A549 (cell line): ENCODE measurements at regions not wholly inside any gene's neighbourhood (a gene's known extent, or its start where the extent isn't known, plus 50 kb on each side); places are given as distances from the start of the nearest gene placed in this dataset.

ENCODE experiments used
- ATAC-seq, 2 experiments: fragments of 200-7000 bp in 1 of 2; fragments of >200 bp in 1 of 2; cut with Nextera tagmentation in 1 of 2; cut with Tn5 transposase in 1 of 2; 3 replicates each; pipeline versions ENCODE4 v1.8.0 to v1.9.1; 2018 to 2020; ENCODE audit warnings: mild to moderate bottlenecking in 1 of 2, moderate library complexity in 1 of 2
- CTCF ChIA-PET: fragments of 300-600 bp; sonication (Branson Sonifier 250); formaldehyde crosslinking; extraction: SDS; loops from one replicate; lab custom pipeline; 2021; ENCODE audit warnings: antibody characterized with exemption, inconsistent platforms; lab: Yijun Ruan, JAX
- POLR2A ChIA-PET: fragments of 350-600 bp; formaldehyde crosslinking; extraction: SDS; loops from one replicate; lab custom pipeline; 2021; ENCODE audit warnings: antibody characterized with exemption, inconsistent platforms; lab: Yijun Ruan, JAX
- DNase-seq, 2 experiments: peaks; one replicate each; pipeline versions ENCODE4 v3.0.0 to v3.0.0-alpha.2; 2011 to 2016; ENCODE audit warnings: low read depth in 1 of 2, low spot score in 1 of 2
- FAIRE-seq: peaks from 2 replicates; lab custom pipeline; 2011; peaks lifted over from hg19 to GRCh38; lab: Jason Lieb, UNC
- H3K27ac ChIP-seq, 2 experiments: fragments of >200 bp; sonication (Bioruptor Twin); formaldehyde crosslinking; 3 replicates each; pipeline ENCODE4 v1.5.1; 2016 to 2017
- H3K4me1 ChIP-seq: fragments of >200 bp; sonication (Bioruptor Twin); formaldehyde crosslinking; 3 replicates; pipeline ENCODE4 v1.6.1; 2016
- H3K4me2 ChIP-seq: fragments of >200 bp; sonication (Bioruptor Twin); formaldehyde crosslinking; 3 replicates; pipeline ENCODE4 v1.6.1; 2016
- H3K4me3 ChIP-seq: fragments of >200 bp; sonication (Bioruptor Twin); formaldehyde crosslinking; 3 replicates; pipeline ENCODE4 v1.5.1; 2016
- H3K9me3 ChIP-seq: fragments of >200 bp; sonication (Bioruptor Twin); formaldehyde crosslinking; 3 replicates; pipeline ENCODE4 v1.6.1; 2016
- CBX2 ChIP-seq: fragments of 200-600 bp; sonication (generic); IDR thresholded peaks from 2 replicates; pipeline ENCODE4 v1.6.1; 2016; ENCODE audit warnings: low read depth, mild to moderate bottlenecking, borderline replicate concordance
- CTCF ChIP-seq: fragments of >200 bp; sonication (Bioruptor Twin); formaldehyde crosslinking; IDR thresholded peaks from 3 replicates; pipeline ENCODE4 v1.5.1; 2016
- EHMT2 ChIP-seq: fragments of 200-600 bp; sonication (generic); IDR thresholded peaks from 2 replicates; pipeline ENCODE4 v1.6.1; 2016; ENCODE audit warnings: antibody characterized with exemption, low read depth, mild to moderate bottlenecking, moderate library complexity
- ELK1 ChIP-seq: fragments of 150-350 bp; IDR thresholded peaks from 2 replicates; pipeline ENCODE4 v1.6.1; 2014; ENCODE audit warnings: low read depth, mild to moderate bottlenecking, low read length
- ESRRA ChIP-seq: fragments of 150-350 bp; IDR thresholded peaks from 2 replicates; pipeline ENCODE4 v1.6.1; 2014; ENCODE audit warnings: mild to moderate bottlenecking, low read length, borderline replicate concordance
- FOXS1 ChIP-seq: fragments of 250-450 bp; sonication (Bioruptor Pico); IDR thresholded peaks from 2 replicates; pipeline ENCODE4 v1.5.0; 2020; ENCODE audit warnings: mild to moderate bottlenecking, moderate library complexity
- GATA3 ChIP-seq: IDR thresholded peaks from 2 replicates; pipeline ENCODE4 v1.6.1; 2012; ENCODE audit warnings: borderline replicate concordance
- HMGXB4 ChIP-seq: fragments of 250-450 bp; sonication (Bioruptor Pico); IDR thresholded peaks from 2 replicates; pipeline ENCODE4 v1.5.0; 2021; ENCODE audit warnings: mild to moderate bottlenecking, moderate library complexity, borderline replicate concordance
- HOXB5 ChIP-seq: fragments of 250-450 bp; sonication (Bioruptor Pico); IDR thresholded peaks from 2 replicates; pipeline ENCODE4 v1.5.0; 2020; ENCODE audit warnings: mild to moderate bottlenecking, moderate library complexity
- JUN ChIP-seq, 2 experiments: fragments of >200 bp; sonication (Bioruptor Twin); formaldehyde crosslinking; IDR thresholded peaks; 2 replicates in 1 of 2; 3 replicates in 1 of 2; pipeline ENCODE4 v1.6.1; 2016 to 2017
- JUNB ChIP-seq: fragments of >200 bp; sonication (Bioruptor Twin); formaldehyde crosslinking; IDR thresholded peaks from 2 replicates; pipeline ENCODE4 v1.6.1; 2016
- KDM1A ChIP-seq: fragments of 200-600 bp; sonication (generic); IDR thresholded peaks from 2 replicates; pipeline ENCODE4 v1.6.1; 2016; ENCODE audit warnings: low read depth, mild to moderate bottlenecking
- MAFK ChIP-seq: fragments of 450-650 bp; IDR thresholded peaks from 2 replicates; pipeline ENCODE4 v1.6.1; 2014; ENCODE audit not compliant: partially characterized antibody
- MAX ChIP-seq: IDR thresholded peaks from 2 replicates; pipeline ENCODE4 v1.6.1; 2012
- NPAS2 ChIP-seq: fragments of 250-450 bp; sonication (Bioruptor Pico); IDR thresholded peaks from 2 replicates; pipeline ENCODE4 v1.8.0; 2022; ENCODE audit warnings: mild to moderate bottlenecking, moderate library complexity, borderline replicate concordance
- NR3C1 ChIP-seq: fragments of >200 bp; sonication (Bioruptor Twin); formaldehyde crosslinking; IDR thresholded peaks from 3 replicates; pipeline ENCODE4 v1.6.1; 2017
- PHF8 ChIP-seq: fragments of 200-600 bp; sonication (generic); IDR thresholded peaks from 2 replicates; pipeline ENCODE4 v1.6.1; 2016; ENCODE audit warnings: low read depth, mild to moderate bottlenecking, antibody characterized with exemption, moderate library complexity, borderline replicate concordance
- RAD21 ChIP-seq, 2 experiments: fragments of >200 bp in 1 of 2; sonication (Bioruptor Twin) in 1 of 2; formaldehyde crosslinking in 1 of 2; IDR thresholded peaks in 1 of 2; conservative IDR thresholded peaks in 1 of 2; 2 replicates in 1 of 2; 3 replicates in 1 of 2; pipeline ENCODE4 v1.6.1; 2012 to 2018; ENCODE audit warnings: inconsistent platforms in 1 of 2
- RARB ChIP-seq: fragments of 250-450 bp; sonication (Bioruptor Pico); IDR thresholded peaks from 2 replicates; pipeline ENCODE4 v1.8.0; 2021; ENCODE audit warnings: mild to moderate bottlenecking, moderate library complexity
- SMC3 ChIP-seq: fragments of >200 bp; sonication (Bioruptor Twin); formaldehyde crosslinking; IDR thresholded peaks from 3 replicates; pipeline ENCODE4 v1.6.1; 2018; ENCODE audit warnings: inconsistent platforms
- ZNF302 ChIP-seq: fragments of 250-450 bp; sonication (Bioruptor Pico); IDR thresholded peaks from 2 replicates; pipeline ENCODE4 v1.9.0; 2021; ENCODE audit warnings: inconsistent platforms, mild to moderate bottlenecking, moderate library complexity
- ZSCAN20 ChIP-seq: fragments of 250-450 bp; sonication (Bioruptor Pico); IDR thresholded peaks from 2 replicates; pipeline ENCODE4 v1.8.0; 2022; ENCODE audit warnings: mild to moderate bottlenecking, moderate library complexity
- WGBS: methylation state at CpG from one replicate; pipeline ENCODE4 v1.1.6; 2017; ENCODE audit errors: missing lambda C conversion rate; 5-methylcytosine and 5-hydroxymethylcytosine counted together

- TF ChIP-seq ZSCAN20 (CRISPR knock-in tag), result no peak
- no peak for TF ChIP-seq HOXB5 (CRISPR knock-in tag)
- TF ChIP-seq RARB, result no peak
- TF ChIP-seq HMGXB4 (CRISPR knock-in tag), result no peak
- TF ChIP-seq JUN (IDR thresholded peaks at IDR 0.05), result no peak
- no peak for TF ChIP-seq GATA3
These were observed 68.4 kb upstream of the TINAGL1 start (continued) for GRCh38 chr1:31507676-31508530.

- ATAC-seq (peak in 1 of 2 experiments; percentile 70; a peak in 3 of 6 replicates), DNase-seq (peak in 1 of 2 experiments; percentile 16), FAIRE-seq (no peak)
- CTCF ChIA-PET, result no interaction called here
- peak overlapping the region; percentile 56 for H3K4me2 ChIP-seq
- peak overlapping the region; percentile 40 to 75; a peak in 3 of 6 replicates for H3K27ac ChIP-seq
- POLR2A ChIA-PET, result no interaction called here
- H3K9me3 ChIP-seq, result no peaks in the 10 kb centered on the region
- 82% methylated on average over 6 of the region's 7 CpGs for WGBS
- TF ChIP-seq ESRRA (no peak), HMGXB4 (CRISPR knock-in tag) (no peak), ELK1 (no peak), CBX2 (no peak), JUNB (no peak), PHF8 (no peak), MAFK (no peak), RAD21 (conservative IDR thresholded peaks at IDR 0.05 in 1 of 2, IDR thresholded peaks at IDR 0.05 in 1 of 2) (no peak), MAX (no peak)
- no peak overlapping the region for H3K4me3 ChIP-seq
- H3K4me1 ChIP-seq, result peaks cover 11% of the 10 kb centered on the region
These were observed 66.9 kb upstream of the TINAGL1 start for GRCh38 chr1:31509124-31510072.

GRCh38 chr1:31510304-31510703, 66.0 kb upstream of the TINAGL1 start:
- Histone ChIP-seq H3K4me3 (no peak overlapping the region), H3K4me1 (peaks cover 11% of the 10 kb centered on the region), H3K27ac (no peak overlapping the region), H3K4me2 (no peak overlapping the region), H3K9me3 (no peaks in the 10 kb centered on the region)
- no peak for ATAC-seq
- DNase-seq, result no peak
- CTCF ChIA-PET, result no interaction called here
- no peak for FAIRE-seq
- TF ChIP-seq FOXS1 (CRISPR knock-in tag) (no peak), CTCF (no peak), NPAS2 (no peak), EHMT2 (no peak), PHF8 (no peak), NR3C1 (no peak), RARB (no peak), SMC3 (no peak), JUNB (no peak), ZNF302 (CRISPR knock-in tag) (no peak), KDM1A (no peak)
- 80% methylated on average over 6 of the region's 6 CpGs for WGBS
- POLR2A ChIA-PET, result no interaction called here
